ENCODE measurements at regions not wholly inside any gene's neighbourhood (a gene's known extent, or its start where the extent isn't known, plus 50 kb on each side); places are given as distances from the start of the nearest gene placed in this dataset.

DNA sequence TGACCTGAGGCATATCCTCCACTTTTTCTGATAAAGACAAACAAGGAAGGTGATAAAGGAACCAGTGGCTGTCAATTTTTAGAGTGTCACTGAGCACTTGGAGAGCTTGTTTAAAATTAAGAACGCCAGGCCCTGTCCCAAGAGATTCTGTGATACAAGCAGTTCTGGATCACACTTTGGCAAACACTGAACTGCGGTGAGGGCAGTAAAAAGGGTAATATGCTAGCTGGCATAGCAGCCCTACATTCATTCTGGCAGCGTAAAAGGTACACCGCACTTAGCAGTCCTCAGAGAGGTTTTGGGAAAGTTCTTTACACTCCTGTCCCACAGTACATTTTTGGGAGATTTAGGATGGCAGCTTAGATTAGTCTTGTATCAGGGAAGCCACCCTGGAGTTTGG lies 101.3 kb upstream of the CCDC150 start:
- no peak for DNase-seq

DNA sequence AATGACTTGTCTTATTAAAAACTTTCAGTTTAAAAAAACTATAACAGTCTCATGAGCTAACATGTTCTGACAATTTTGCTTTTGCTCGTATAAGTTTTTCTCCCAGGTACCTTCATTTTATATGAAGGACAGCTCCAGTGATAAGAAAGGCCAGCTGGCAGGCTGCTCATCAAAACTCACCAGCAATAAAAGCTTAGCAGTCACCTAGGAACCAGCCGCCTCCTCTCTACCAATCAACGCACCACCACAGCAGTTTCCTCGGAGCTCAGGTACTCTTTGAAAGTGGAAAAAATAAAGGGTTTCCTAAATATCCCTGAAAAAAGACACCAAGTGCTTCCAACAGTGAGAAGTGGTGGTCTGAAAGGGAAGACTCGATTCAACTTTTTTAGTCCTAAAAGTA lies 100.9 kb upstream of the CCDC150 start:
- no peak for DNase-seq

DNA sequence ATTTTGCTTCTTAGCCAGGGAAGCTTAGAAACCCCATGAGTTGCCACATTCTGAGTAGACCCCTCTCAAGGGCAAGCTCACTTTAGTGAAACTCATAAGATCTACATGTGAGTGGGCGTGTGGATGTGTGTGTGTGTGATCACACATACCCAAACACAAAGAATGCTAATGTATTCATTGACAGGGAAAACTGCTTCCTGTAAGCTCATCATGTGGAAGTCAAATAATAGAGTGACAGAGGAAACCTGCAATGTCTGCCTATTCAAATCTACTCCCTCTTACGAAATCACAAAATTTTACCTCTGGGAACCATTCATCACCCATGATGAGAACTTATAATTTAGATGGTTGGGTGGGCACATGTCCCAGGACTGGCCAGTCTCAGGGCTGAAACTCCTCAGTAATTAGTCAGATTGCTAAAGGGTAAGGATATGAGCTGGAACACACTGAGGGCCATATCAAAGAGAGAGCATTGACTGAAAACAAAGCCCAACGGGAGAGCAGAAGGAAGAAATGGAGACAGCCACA lies 94.5 kb upstream of the CCDC150 start:
- peak; percentile 6 for DNase-seq

DNA sequence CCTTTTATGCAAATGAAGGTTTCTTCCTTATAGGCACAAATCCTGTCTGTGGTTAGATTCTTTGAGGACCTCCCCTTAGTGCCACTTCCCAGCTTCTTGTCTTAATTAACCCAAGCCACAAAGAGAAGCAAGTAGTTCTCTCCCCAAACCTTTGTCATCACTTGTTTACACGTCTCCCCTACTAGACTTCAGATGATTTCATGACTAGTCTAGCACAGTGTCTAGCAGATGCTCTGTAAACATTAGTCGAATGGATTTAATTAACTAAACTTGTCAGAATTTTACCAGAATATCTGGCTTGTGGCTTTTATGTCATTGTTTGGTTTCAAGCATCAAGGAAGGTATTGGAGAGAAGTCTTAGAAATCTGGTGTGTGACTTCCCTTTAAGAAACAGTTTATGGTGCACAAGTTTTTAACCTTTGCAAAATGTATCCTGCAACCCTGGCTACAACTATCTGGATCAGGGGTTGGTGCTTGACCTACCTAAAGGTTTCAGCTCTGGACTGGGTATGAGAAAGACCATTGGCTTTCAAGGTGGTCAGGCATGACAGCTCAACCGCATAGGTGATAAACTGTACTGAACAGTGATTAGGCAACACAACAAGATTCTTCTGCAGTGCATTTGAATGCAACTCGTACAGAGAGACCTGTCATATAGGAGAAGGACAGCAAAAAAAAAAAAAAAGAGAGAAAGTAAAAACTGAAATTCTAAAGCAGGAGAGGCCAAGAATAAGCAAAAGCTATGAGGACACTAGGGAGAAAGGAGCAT lies 93.2 kb upstream of the CCDC150 start:
- DNase-seq, result peak; percentile 9

DNA sequence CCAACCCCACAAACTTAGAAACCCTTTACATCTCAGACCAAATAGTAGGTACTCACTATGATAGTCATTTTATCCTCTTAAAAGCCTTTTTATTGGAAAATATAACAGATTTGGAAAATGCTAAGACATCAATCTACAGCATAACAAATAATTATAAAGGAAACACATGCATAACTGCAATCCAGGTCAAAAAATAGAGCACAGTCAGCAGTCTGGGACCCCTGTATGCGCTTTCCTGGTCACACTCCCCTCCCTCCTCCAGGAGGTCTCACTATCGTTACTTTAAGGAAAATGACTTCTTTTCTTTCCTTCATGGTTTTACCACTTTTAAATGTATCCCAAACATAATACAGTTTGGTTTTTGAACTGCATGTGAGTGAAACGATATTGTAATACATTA lies 90.5 kb upstream of the CCDC150 start:
- no peak for DNase-seq

DNA sequence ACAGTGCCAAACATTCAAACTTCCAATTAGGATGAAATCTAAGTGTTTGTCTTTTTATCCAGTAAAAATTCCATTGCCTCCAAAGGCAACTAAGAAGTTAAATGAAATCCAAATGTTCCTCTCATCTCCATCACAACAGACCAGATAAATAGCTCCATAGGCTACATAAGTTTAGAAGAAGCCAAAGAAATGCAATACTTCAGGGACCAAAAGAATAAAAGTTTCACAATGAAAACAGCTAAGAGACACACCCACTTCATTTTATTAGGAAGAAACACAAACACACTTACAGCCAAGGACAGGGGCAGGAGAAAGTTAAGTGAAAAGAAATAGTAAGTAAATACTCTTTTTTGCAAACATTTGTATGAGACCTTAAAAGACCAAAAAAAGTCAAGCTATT lies 88.5 kb upstream of the CCDC150 start:
- DNase-seq, result no peak

DNA sequence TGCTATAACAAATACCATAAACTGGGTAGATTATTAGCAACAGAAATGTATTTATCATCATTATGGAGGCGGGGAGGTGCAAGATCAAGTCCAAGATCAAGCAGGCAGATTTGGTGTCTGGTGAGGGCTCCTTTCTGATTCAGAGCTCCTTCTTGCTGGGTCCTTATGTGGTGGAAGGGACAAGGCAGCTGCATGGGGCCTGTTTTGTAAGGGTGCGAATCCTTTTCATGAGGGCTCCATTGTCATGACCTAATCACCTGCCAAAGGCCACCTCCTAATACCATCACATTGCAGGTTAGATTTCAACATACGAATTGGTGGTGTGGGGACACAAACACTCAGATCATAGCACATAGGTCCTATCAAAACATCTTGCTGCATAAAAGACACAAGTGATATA lies 84.4 kb upstream of the CCDC150 start:
- DNase-seq, result no peak

DNA sequence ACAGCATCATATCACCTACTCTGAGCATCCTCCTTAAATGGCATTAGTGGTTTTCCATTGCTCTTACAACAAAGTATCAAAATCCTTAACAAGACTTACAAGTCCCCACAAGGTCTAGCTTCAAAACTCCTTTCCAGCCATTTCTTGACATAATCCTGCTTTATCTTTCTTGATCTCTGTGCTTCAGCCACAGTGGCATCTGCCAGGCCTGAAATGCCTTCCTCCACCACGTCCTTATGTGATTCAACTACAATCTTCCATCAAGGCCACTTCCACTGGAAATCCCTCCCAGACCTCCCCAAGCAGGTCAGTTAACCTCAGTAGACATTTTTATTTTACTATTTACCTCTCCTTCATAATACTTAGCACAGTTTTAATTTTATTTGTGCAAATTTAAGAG lies 83.8 kb upstream of the CCDC150 start:
- no peak for DNase-seq

DNA sequence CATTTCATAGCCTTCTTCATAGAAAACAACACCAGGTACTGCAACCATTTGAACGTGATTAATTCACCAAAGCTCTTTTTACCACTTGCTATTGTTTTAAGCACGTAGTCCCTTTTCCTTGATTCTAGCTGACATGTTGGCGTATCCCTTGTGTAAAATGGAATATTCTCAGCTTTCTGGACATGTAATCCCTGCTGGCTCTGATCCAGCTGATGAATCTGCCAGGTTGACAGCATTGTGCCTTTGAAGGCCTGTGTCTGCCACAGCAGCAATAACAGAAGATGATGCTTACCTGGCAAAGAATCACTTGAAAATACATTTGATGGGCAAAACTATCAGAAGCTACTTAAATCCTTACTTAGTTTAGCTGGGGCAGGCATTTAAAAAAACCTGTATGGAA lies 81.0 kb upstream of the CCDC150 start:
- no peak for DNase-seq

DNA sequence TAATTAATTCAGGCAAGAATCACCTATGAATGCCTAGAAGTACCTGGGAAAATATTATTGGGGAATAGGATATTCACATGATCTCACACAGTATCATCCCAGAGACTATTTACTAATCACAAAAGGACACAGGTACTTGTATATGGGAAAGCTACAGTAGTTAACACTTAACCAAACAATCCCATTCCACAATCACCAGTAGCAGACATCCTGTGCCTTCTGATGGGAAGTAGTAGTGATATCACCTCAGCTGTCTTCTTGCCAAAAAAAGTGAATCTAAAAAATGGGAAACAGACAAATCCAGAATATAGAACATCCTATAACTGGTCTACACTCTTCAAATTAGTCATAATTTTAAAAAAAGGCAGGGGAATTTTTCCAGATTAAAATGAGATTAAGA lies 75.6 kb upstream of the CCDC150 start:
- no peak for DNase-seq

DNA sequence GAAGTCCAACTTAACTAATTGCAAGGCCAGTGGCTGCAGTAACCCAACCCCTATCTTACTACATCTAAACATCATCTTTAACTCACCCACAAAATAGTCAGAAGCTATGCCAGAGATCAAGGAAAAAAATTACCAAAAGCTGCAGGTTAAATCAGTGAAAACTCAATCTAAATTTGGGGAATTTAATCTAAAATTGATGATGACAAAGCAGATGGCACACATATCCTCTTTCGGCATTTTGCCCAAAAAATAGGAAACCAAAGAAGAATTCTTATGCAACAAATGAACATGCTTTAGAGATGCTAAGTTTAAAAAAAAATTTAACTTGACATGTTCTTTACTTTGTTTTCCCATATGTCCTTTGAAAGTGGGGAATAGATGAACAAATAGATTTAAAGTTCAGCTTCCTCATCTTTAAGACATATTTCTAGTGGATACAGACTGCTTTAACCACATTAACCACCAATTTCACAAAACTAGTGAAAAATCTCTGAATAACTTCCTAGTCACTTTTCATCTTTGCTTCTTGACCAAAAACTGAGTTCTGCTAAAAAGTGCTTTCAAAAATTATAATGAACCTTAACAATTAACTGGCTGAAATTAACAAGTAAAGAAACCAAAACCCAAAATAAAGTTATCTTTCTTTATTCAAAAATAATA lies 74.3 kb upstream of the CCDC150 start:
- DNase-seq, result no peak

DNA sequence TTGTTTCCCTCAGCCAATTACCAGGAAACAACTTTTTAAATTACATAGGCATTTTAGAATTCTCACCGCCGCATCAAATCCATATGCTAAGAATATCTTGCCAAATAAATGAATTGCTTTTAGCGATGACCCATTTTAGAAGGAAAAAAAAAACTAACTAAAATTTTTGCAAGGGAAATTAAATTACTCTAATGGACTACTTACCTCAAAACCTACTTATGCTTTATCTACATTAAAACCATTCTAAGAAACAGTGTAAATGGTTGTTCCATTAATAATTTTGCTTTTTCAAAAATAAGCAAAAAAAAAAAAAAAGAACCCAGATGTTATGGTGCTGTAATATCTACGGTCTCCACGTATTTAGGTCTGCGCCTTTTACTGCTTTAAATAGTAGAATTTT lies 73.5 kb upstream of the CCDC150 start:
- DNase-seq, result no peak

DNA sequence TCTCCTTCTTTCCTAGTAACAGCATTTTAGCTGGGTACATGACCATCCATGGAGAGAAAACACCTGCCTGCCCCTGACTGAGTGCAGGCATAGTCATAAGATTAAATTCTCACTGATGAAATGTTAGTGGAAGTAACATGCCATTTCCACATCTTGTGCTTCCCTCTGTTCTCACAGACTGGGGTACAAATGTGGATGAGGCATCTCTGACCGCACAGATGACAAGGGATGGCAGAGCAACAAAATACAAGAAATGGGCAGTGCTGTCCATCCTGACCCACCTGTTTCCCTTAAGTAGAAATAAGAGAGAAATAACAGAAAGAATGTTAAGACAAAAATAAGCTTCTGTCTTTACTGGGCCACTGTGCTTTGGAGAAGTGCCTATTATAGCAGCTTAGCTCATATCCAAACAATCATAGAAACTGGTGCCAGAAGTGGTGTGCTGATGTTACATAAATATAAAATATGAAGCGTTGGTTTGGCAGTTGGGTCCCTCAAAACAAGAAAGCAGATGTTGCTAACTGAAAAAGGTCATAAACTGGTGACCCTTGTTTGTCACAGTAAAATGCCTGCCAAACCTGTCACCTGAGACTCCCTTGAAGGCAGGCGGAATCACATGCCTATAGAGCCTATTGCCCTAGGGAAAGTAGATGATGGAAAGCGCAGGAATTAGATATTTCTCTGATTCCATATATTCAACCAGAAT lies 72.4 kb upstream of the CCDC150 start:
- no peak for DNase-seq

DNA sequence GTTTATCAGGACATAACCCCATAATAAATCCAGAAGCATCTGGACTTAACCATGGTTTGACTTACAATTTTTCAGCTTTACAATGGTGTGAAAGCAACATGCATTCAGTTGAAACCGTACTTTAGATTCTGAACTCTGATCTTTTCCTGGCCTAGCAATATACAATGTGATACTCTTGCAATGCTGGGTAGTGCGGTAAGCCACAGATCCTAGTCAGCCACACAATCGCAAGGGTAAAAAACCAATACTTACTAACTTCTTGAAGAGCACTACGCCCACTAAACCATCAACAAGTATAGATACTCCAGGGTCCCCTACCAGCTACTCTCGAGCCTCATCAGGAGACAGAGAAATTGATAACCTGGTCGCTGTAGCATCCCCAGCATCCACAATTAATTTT lies 71.0 kb upstream of the CCDC150 start:
- no peak for DNase-seq

DNA sequence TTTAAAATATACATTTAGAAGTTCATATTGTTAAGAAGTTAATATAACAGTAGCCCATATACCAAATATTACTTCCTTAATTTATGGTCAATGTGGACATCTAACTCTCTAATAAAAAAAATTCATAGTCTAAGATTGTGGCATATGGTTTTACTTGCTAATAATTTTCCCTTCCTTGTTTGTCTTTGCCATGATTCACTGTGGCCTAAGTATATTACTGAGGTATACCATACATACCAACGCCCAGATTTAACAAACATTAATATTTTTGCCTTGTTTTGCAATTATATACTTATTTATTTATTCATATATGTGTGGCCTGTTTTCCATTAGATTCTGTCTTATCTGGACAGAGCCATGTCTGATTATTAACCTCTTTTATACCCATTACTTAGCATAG lies 54.6 kb upstream of the CCDC150 start:
- DNase-seq, result no peak

DNA sequence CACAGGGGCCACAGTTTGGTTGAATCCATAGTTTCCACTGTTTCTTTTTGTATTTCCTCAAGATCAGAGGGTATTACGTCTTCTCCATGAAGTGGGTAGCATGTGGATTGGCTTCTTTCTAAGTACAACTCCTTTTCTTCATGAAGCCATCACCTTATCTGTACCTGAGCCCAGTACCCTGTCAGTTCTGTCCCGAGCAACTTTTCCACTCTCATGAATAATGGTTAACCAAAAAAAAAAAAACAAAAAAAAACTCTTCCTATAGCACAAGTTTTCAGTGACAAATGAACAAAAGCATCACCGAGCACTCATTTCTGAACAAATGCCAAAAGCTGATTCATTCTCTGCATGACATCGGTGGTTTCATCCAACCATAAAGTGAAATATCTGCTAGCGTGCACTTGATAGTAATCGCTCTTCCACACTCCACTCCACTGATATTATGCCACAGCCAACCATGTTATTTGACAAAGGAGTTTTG lies 53.0 kb upstream of the CCDC150 start:
- no peak for DNase-seq

DNA sequence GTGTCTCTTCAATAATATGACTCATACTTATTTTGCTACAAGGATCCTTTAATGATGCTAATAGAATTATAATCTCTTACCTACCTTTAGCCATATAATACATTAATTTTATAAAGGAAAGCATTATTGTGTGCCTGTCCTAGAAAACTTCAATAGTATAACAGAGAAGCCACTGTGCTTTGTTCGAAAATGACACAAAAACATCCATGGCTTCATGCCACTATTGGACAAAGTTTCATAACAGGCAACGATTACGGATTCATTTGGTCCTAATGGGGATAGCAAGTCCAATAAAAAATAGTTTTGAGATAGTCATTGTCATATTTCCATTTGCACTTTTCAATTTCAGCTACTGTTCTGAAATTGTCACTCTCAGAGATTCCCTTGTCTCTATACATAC lies 52.5 kb upstream of the CCDC150 start:
- DNase-seq, result no peak

DNA sequence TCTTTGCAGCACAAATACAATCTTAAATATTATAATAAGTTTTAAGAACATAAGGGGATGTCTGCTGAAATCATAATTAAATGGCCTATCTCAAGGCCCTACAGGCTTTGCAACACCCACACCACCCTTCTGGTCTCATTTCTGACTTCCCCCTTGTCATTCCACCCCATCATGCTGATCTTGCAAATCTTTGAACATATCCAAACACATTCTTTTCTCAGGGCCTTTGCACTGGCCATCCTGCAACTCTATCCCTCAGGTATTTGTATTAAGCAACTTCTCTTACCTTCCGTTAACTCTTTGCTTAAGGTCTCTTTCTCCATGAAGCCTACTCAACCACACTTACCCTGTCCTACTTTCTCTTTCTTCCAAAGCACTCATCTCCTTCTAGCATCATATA lies 51.8 kb upstream of the CCDC150 start:
- no peak for DNase-seq

DNA sequence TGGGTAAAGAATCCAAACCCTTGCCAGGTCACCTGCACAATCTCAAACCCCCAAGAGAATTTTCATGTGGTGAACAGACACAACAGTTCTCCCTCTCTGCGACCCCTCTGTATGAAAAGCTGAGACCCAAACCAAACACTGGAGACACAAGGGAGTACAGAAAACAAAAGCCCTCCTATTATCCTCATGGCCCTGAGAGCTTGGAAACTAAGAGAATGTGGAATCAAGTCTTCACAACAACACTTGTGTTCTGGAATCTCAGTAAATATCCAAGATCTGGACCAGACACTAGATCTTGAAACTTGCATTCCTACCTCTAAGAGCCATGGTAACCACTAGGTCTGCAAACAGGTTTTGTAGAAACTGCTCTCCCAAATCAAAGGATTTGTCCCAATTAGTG lies 50.1 kb upstream of the CCDC150 start:
- DNase-seq, result no peak

All from NCI-H526 treated with DMSO at 0.1 percent for 48 hours (cell line).